H1 (cell line): ENCODE measurements at regions not wholly inside any gene's neighbourhood (a gene's known extent, or its start where the extent isn't known, plus 50 kb on each side); places are given as distances from the start of the nearest gene placed in this dataset.
A peak's percentile ranks its signal among the peaks of the same experiment; 100 is the strongest.

Experiments
- CREB1 ChIP-seq: IDR thresholded peaks from 2 replicates; pipeline ENCODE4 v1.6.1; 2012; ENCODE audit warnings: inconsistent platforms
- JUN ChIP-seq: IDR thresholded peaks from 2 replicates; pipeline ENCODE4 v1.6.1; 2011; ENCODE audit warnings: low read depth, mild to moderate bottlenecking, improper control_type of control experiment, low read length
- POLR2A ChIP-seq, 2 experiments: IDR thresholded peaks; 1 replicate in 1 of 2; 2 replicates in 1 of 2; pipeline ENCODE4 v1.6.1; 2011; ENCODE audit warnings: low read depth in 2 of 2, low read length in 2 of 2, mild to moderate bottlenecking in 2 of 2; ENCODE audit errors: control extremely low read depth in 1 of 2
- ZNF274 ChIP-seq: IDR thresholded peaks from 2 replicates; pipeline ENCODE4 v1.7.0; 2012; ENCODE audit warnings: low read length, borderline replicate concordance; ENCODE audit errors: extremely low read depth
- TF ChIP-seq, protein P1 (sequence below), 3 experiments: IDR thresholded peaks; 1 replicate in 2 of 3; 2 replicates in 1 of 3; pipeline versions ENCODE4 v1.5.1 to v1.6.1; 2011; ENCODE audit warnings: low read length in 3 of 3, mild to moderate bottlenecking in 3 of 3, inconsistent platforms in 2 of 3, low read depth in 1 of 3, moderate library complexity in 1 of 3; ENCODE audit not compliant: insufficient read depth in 1 of 3; ENCODE audit errors: control extremely low read depth in 1 of 3
- TF ChIP-seq, protein P2 (sequence below): IDR thresholded peaks from 2 replicates; pipeline ENCODE4 v1.6.1; 2011; ENCODE audit warnings: low read length, improper control_type of control experiment

DNA sequence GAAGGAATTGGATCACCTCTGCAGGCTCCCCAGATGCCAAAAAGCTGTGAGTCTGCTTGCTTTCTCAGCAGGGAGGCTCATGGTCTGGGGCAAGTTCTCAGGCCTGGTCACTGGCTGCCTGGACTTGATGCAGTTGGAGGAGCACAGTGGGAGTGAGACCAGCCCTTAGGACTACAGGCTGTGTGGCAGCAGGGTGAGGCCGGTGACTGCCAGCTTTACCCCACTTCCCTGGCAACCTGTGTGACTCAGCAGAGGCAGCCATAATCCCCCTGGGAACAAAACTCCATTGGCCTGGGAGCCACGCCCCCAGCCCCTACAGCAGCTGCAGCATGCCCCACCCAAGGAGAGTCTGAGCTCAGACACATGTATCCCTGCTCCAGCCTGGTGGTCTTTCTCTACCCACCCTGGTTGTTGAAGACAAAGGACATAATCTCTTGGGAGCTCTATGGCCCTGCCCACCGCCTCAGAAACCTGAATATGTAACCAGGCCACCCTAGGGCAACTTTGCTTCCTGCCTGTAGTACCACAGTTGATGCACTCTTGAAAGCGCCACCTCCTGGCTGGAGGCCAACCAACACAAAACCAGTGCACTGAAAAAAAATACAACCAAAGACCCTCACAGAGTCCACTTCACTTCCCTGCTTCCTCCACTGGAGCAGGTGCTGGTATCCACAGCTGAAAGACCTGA is 106.8 kb upstream of the SPATS2L start:
- TF ChIP-seq ZNF274 (no peak), CREB1 (no peak), POLR2A (IDR thresholded peaks at IDR 0.05; ENCODE audit: control extremely low read depth in 1 of 2, low read depth in 2 of 2, low read length in 2 of 2) (no peak; a peak in 1 of 3 replicates), JUN (no peak)
- TF ChIP-seq, protein P1, sequence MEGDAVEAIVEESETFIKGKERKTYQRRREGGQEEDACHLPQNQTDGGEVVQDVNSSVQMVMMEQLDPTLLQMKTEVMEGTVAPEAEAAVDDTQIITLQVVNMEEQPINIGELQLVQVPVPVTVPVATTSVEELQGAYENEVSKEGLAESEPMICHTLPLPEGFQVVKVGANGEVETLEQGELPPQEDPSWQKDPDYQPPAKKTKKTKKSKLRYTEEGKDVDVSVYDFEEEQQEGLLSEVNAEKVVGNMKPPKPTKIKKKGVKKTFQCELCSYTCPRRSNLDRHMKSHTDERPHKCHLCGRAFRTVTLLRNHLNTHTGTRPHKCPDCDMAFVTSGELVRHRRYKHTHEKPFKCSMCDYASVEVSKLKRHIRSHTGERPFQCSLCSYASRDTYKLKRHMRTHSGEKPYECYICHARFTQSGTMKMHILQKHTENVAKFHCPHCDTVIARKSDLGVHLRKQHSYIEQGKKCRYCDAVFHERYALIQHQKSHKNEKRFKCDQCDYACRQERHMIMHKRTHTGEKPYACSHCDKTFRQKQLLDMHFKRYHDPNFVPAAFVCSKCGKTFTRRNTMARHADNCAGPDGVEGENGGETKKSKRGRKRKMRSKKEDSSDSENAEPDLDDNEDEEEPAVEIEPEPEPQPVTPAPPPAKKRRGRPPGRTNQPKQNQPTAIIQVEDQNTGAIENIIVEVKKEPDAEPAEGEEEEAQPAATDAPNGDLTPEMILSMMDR (IDR thresholded peaks at IDR 0.05; ENCODE audit: control extremely low read depth in 1 of 3, insufficient read depth in 1 of 3, low read depth in 1 of 3, low read length in 3 of 3) = peak; percentile 40 to 58 (median 48)
- TF ChIP-seq, protein P2, sequence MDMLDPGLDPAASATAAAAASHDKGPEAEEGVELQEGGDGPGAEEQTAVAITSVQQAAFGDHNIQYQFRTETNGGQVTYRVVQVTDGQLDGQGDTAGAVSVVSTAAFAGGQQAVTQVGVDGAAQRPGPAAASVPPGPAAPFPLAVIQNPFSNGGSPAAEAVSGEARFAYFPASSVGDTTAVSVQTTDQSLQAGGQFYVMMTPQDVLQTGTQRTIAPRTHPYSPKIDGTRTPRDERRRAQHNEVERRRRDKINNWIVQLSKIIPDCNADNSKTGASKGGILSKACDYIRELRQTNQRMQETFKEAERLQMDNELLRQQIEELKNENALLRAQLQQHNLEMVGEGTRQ = no peak
